ENCODE measurements at regions not wholly inside any gene's neighbourhood (a gene's known extent, or its start where the extent isn't known, plus 50 kb on each side); places are given as distances from the start of the nearest gene placed in this dataset.

- Mint-ChIP-seq H3K4me1 (no peaks in the 10 kb centered on the region), H3K4me3 (no peak overlapping the region), H3K9me3 (no peaks in the 10 kb centered on the region), H3K27me3 (ENCODE audit: insufficient read depth) (no peaks in the 10 kb centered on the region), H3K27ac (no peak overlapping the region), H3K36me3 (ENCODE audit: low read depth) (no peaks in the 10 kb centered on the region)
- TF ChIP-seq CTCF (conservative IDR thresholded peaks at IDR 0.05): no peak
- no peak for DNase-seq
- no peak overlapping the region for H3K9ac ChIP-seq (ENCODE audit: extremely low read depth, low read length, poor library complexity, severe bottlenecking)
- H3K4me3 ChIP-seq (ENCODE audit: low read length): no peak overlapping the region
- H3K36me3 ChIP-seq (ENCODE audit: control insufficient read depth, insufficient read depth, low read length): no peaks in the 10 kb centered on the region
- no peaks in the 10 kb centered on the region for H3K9me3 ChIP-seq (ENCODE audit: control insufficient read depth, low read length)
- H3K27ac ChIP-seq (ENCODE audit: low read depth, low read length): no peak overlapping the region
- no peaks in the 10 kb centered on the region for H3K27me3 ChIP-seq (ENCODE audit: control insufficient read depth, insufficient read depth, low read length, poor library complexity, severe bottlenecking)
- H3K4me1 ChIP-seq (ENCODE audit: control insufficient read depth, insufficient read depth, low read length): no peaks in the 10 kb centered on the region
- 90 to 93% methylated on average over 2 to 4 of the region's 5 CpGs for WGBS, 2 experiments (ENCODE audit: insufficient coverage in 1 of 2, insufficient read length in 1 of 2)
Measured at GRCh38 chr6:12621754-12622153, 94.8 kb upstream of the PHACTR1 start.

GRCh38 chr6:12622566-12622965 is 94.0 kb upstream of the PHACTR1 start:
- Histone ChIP-seq H3K9ac (ENCODE audit: extremely low read depth, low read length, poor library complexity, severe bottlenecking) (no peak overlapping the region), H3K9me3 (ENCODE audit: control insufficient read depth, low read length) (no peaks in the 10 kb centered on the region), H3K4me1 (ENCODE audit: control insufficient read depth, insufficient read depth, low read length) (peaks cover 4% of the 10 kb centered on the region), H3K4me3 (ENCODE audit: low read length) (no peak overlapping the region), H3K27me3 (ENCODE audit: control insufficient read depth, insufficient read depth, low read length, poor library complexity, severe bottlenecking) (no peaks in the 10 kb centered on the region), H3K36me3 (ENCODE audit: control insufficient read depth, insufficient read depth, low read length) (no peaks in the 10 kb centered on the region), H3K27ac (ENCODE audit: low read depth, low read length) (no peak overlapping the region)
- Mint-ChIP-seq H3K4me3 (no peak overlapping the region), H3K36me3 (ENCODE audit: low read depth) (no peaks in the 10 kb centered on the region), H3K4me1 (peaks cover 3% of the 10 kb centered on the region), H3K27me3 (ENCODE audit: insufficient read depth) (no peaks in the 10 kb centered on the region), H3K27ac (no peak overlapping the region), H3K9me3 (no peaks in the 10 kb centered on the region)
- no peak for DNase-seq
- no peak for TF ChIP-seq CTCF (conservative IDR thresholded peaks at IDR 0.05)

GRCh38 chr6:12624142-12624837 is 92.3 kb upstream of the PHACTR1 start:
- Histone ChIP-seq H3K27ac (ENCODE audit: low read depth, low read length) (no peak overlapping the region), H3K27me3 (ENCODE audit: control insufficient read depth, insufficient read depth, low read length, poor library complexity, severe bottlenecking) (no peaks in the 10 kb centered on the region), H3K9me3 (ENCODE audit: control insufficient read depth, low read length) (no peaks in the 10 kb centered on the region), H3K36me3 (ENCODE audit: control insufficient read depth, insufficient read depth, low read length) (no peaks in the 10 kb centered on the region), H3K4me1 (ENCODE audit: control insufficient read depth, insufficient read depth, low read length) (peaks cover 4% of the 10 kb centered on the region), H3K9ac (ENCODE audit: extremely low read depth, low read length, poor library complexity, severe bottlenecking) (no peak overlapping the region), H3K4me3 (ENCODE audit: low read length) (no peak overlapping the region)
- no peaks in the 10 kb centered on the region for H3K36me3 Mint-ChIP-seq (ENCODE audit: low read depth)
- no peak overlapping the region for H3K4me3 Mint-ChIP-seq
- DNase-seq: no peak
- TF ChIP-seq CTCF (conservative IDR thresholded peaks at IDR 0.05): no peak
- no peaks in the 10 kb centered on the region for H3K9me3 Mint-ChIP-seq
- no peak overlapping the region for H3K27ac Mint-ChIP-seq
- 95 to 97% methylated on average over 5 of the region's 5 CpGs for WGBS, 2 experiments (ENCODE audit: insufficient coverage in 1 of 2, insufficient read length in 1 of 2)
- no peaks in the 10 kb centered on the region for H3K27me3 Mint-ChIP-seq (ENCODE audit: insufficient read depth)
- H3K4me1 Mint-ChIP-seq: peaks cover 5% of the 10 kb centered on the region
